Colonic mucosa (tissue), 4 donors: ENCODE measurements at regions not wholly inside any gene's neighbourhood (a gene's known extent, or its start where the extent isn't known, plus 50 kb on each side); places are given as distances from the start of the nearest gene placed in this dataset.
A peak's percentile ranks its signal among the peaks of the same experiment; 100 is the strongest.

Source experiments
- DNase-seq: peaks from one replicate; pipeline ENCODE4 v3.0.0-alpha.2; 2020
- H3K27ac ChIP-seq: fragments of 200-600 bp; one replicate; pipeline ENCODE4 v1.8.0; 2021
- H3K27me3 ChIP-seq: fragments of 200-600 bp; one replicate; pipeline ENCODE4 v1.8.0; 2021
- H3K36me3 ChIP-seq: fragments of 200-600 bp; one replicate; pipeline ENCODE4 v1.8.0; 2021
- H3K4me1 ChIP-seq: fragments of 200-600 bp; one replicate; pipeline ENCODE4 v1.8.0; 2021; ENCODE audit warnings: mild to moderate bottlenecking
- H3K4me3 ChIP-seq: fragments of 200-600 bp; one replicate; pipeline ENCODE4 v1.8.0; 2021
- H3K9ac ChIP-seq, 2 donors: one replicate each; pipeline ENCODE4 v1.7.0; 2013; ENCODE audit warnings: control low read depth in 2 of 2, low read depth in 2 of 2, low read length in 2 of 2
- H3K9me3 ChIP-seq: fragments of 200-600 bp; one replicate; pipeline ENCODE4 v1.8.0; 2021
- CTCF ChIP-seq: fragments of 200-600 bp; IDR thresholded peaks from one replicate; pipeline ENCODE4 v1.8.0; 2022; ENCODE audit warnings: antibody characterized with exemption, mild to moderate bottlenecking
- intact Hi-C: fragments of 100-400 bp; cut with DNase I; formaldehyde crosslinking; loops from one replicate; pipeline ENCODE4 v1.14.1; 2022
- donor health status: healthy.
- donor health status: DM: no; HTN: no; CAD: no.
- donor health status: DM: no; HTN: no; CAD: no.

- intact Hi-C loops: no loop called here
- no peak overlapping the region for H3K9ac ChIP-seq
- peak; percentile 48 for DNase-seq
- no peaks in the 10 kb centered on the region for H3K9me3 ChIP-seq
- TF ChIP-seq CTCF: no peak
- no peak overlapping the region for H3K27ac ChIP-seq
- H3K4me3 ChIP-seq: no peak overlapping the region
- H3K36me3 ChIP-seq: no peaks in the 10 kb centered on the region
- no peaks in the 10 kb centered on the region for H3K4me1 ChIP-seq
- no peaks in the 10 kb centered on the region for H3K27me3 ChIP-seq
These were observed 300.4 kb upstream of the ROPN1 start for GRCh38 chr3:124292329-124292728.

- H3K4me3 ChIP-seq: no peak overlapping the region
- H3K27ac ChIP-seq: no peak overlapping the region
- intact Hi-C loops: no loop called here
- no peak overlapping the region for H3K9ac ChIP-seq
- no peaks in the 10 kb centered on the region for H3K9me3 ChIP-seq
- no peaks in the 10 kb centered on the region for H3K27me3 ChIP-seq
- TF ChIP-seq CTCF: no peak
- DNase-seq: no peak
- no peaks in the 10 kb centered on the region for H3K4me1 ChIP-seq
- H3K36me3 ChIP-seq: no peaks in the 10 kb centered on the region
These were observed 301.7 kb upstream of the ROPN1 start for GRCh38 chr3:124293584-124293983.

GRCh38 chr3:124295362-124295761 is 303.4 kb upstream of the ROPN1 start:
- Histone ChIP-seq H3K27me3 (no peaks in the 10 kb centered on the region), H3K27ac (no peak overlapping the region), H3K36me3 (no peaks in the 10 kb centered on the region), H3K9me3 (no peaks in the 10 kb centered on the region), H3K4me3 (no peak overlapping the region), H3K9ac (no peak overlapping the region), H3K4me1 (no peaks in the 10 kb centered on the region)
- intact Hi-C loops: no loop called here
- TF ChIP-seq CTCF: no peak
- DNase-seq: no peak

GRCh38 chr3:124296406-124296805 is 304.5 kb upstream of the ROPN1 start:
- Histone ChIP-seq H3K9me3 (no peaks in the 10 kb centered on the region), H3K4me1 (no peaks in the 10 kb centered on the region), H3K27ac (no peak overlapping the region), H3K4me3 (no peak overlapping the region), H3K36me3 (no peaks in the 10 kb centered on the region), H3K27me3 (no peaks in the 10 kb centered on the region), H3K9ac (no peak overlapping the region)
- intact Hi-C loops: no loop called here
- no peak for TF ChIP-seq CTCF
- no peak for DNase-seq

- no peaks in the 10 kb centered on the region for H3K9me3 ChIP-seq
- TF ChIP-seq CTCF: no peak
- H3K4me3 ChIP-seq: no peak overlapping the region
- H3K9ac ChIP-seq: no peak overlapping the region
- intact Hi-C loops: no loop called here
- H3K27ac ChIP-seq: no peak overlapping the region
- H3K27me3 ChIP-seq: no peaks in the 10 kb centered on the region
- no peaks in the 10 kb centered on the region for H3K4me1 ChIP-seq
- no peak for DNase-seq
- no peaks in the 10 kb centered on the region for H3K36me3 ChIP-seq
These were observed 305.4 kb upstream of the ROPN1 start for GRCh38 chr3:124297062-124297980.
